HCT116 (cell line): ENCODE measurements at regions not wholly inside any gene's neighbourhood (a gene's known extent, or its start where the extent isn't known, plus 50 kb on each side); places are given as distances from the start of the nearest gene placed in this dataset.

Experiments used
- ATAC-seq: fragments of 200-7000 bp; cut with Tn5 transposase; 2 replicates; pipeline ENCODE4 v1.9.1; 2020; ENCODE audit warnings: mild to moderate bottlenecking, moderate library complexity
- BruUV-seq: library from RNA; stranded (reverse); fragments of 400-500 nt; replicated peaks from 2 replicates; lab custom pipeline; 2021; lab: Mats Ljungman, UMichigan
- CTCF ChIA-PET: fragments of 300-600 bp; sonication (Branson Sonifier 250); formaldehyde crosslinking; loops from one replicate; lab custom pipeline; 2021; ENCODE audit warnings: antibody characterized with exemption; lab: Charles Lee
- POLR2A ChIA-PET: fragments of 300-600, 350-600 bp; sonication (Branson Sonifier 250); formaldehyde crosslinking; loops from one replicate; lab custom pipeline; 2021; ENCODE audit warnings: antibody characterized with exemption; lab: Charles Lee
- RAD21 ChIA-PET, 2 experiments: fragments of 300-600 bp; sonication (Branson Sonifier 250); formaldehyde crosslinking; loops; one replicate each; lab custom pipeline; 2023; ENCODE audit warnings: low total read pairs in 2 of 2; ENCODE audit not compliant: uncharacterized antibody in 2 of 2, unreplicated experiment in 2 of 2, low non-redundant PET in 1 of 2; lab: Charles Lee
- DNase-seq: peaks from one replicate; pipeline ENCODE4 v3.0.0-alpha.2; 2010; ENCODE audit warnings: low read depth, low spot score
- H2AFZ ChIP-seq: fragments of 200-600 bp; shearing (Covaris generic), sonication (generic); 2 replicates; pipeline ENCODE4 v1.6.1; 2017; ENCODE audit warnings: low read depth, mixed run types, mixed read lengths, antibody characterized with exemption, low read length; ENCODE audit not compliant: poor library complexity, severe bottlenecking
- H3K27ac ChIP-seq: 2 replicates; pipeline ENCODE4 v1.5.1; 2012; ENCODE audit warnings: low read depth, low read length
- H3K27me3 ChIP-seq: fragments of 200-600 bp; sonication (generic); 2 replicates; pipeline ENCODE4 v1.6.1; 2016; ENCODE audit warnings: mixed run types, low read length, mixed read lengths; ENCODE audit not compliant: insufficient read depth
- H3K36me3 ChIP-seq, 2 experiments: fragments of 200-500 bp in 1 of 2; fragments of 200-600 bp in 1 of 2; sonication (Bioruptor generic) in 1 of 2; sonication (generic) in 1 of 2; 2 replicates each; pipeline versions ENCODE4 v1.5.1 to v1.6.1; 2014 to 2016; ENCODE audit warnings: low read length in 2 of 2, inconsistent platforms in 1 of 2, mixed read lengths in 1 of 2, mixed run types in 1 of 2; ENCODE audit not compliant: insufficient read depth in 2 of 2, control insufficient read depth in 1 of 2
- H3K4me1 ChIP-seq, 2 experiments: fragments of 200-600 bp in 1 of 2; sonication (generic) in 1 of 2; 2 replicates each; pipeline versions ENCODE4 v1.5.1 to v1.6.1; 2012 to 2017; ENCODE audit warnings: low read length in 2 of 2, inconsistent platforms in 1 of 2, mild to moderate bottlenecking in 1 of 2, mixed read lengths in 1 of 2, mixed run types in 1 of 2, moderate library complexity in 1 of 2; ENCODE audit not compliant: insufficient read depth in 2 of 2, control insufficient read depth in 1 of 2
- H3K4me2 ChIP-seq: fragments of 200-600 bp; sonication (generic); 2 replicates; pipeline ENCODE4 v1.6.1; 2017; ENCODE audit warnings: mixed run types, low read length, mixed read lengths
- H3K4me3 ChIP-seq, 2 experiments: fragments of 200-600 bp in 1 of 2; sonication (generic) in 1 of 2; replicated peaks in 1 of 2; 2 replicates each; pipeline ENCODE4 v1.5.1; 2011 to 2016; ENCODE audit warnings: low read length in 2 of 2, control low read depth in 1 of 2, low read depth in 1 of 2, mild to moderate bottlenecking in 1 of 2, mixed read lengths in 1 of 2, mixed run types in 1 of 2
- H3K79me2 ChIP-seq: fragments of 200-600 bp; sonication (generic); 2 replicates; pipeline ENCODE4 v1.6.1; 2017; ENCODE audit warnings: mild to moderate bottlenecking, mixed run types, low read length, moderate library complexity, mixed read lengths; ENCODE audit not compliant: insufficient read depth
- H3K9ac ChIP-seq: fragments of 200-600 bp; sonication (generic); 2 replicates; pipeline ENCODE4 v1.6.1; 2016; ENCODE audit warnings: low read length, mixed read lengths
- H3K9me2 ChIP-seq: fragments of 200-600 bp; sonication (generic), shearing (Covaris generic); 2 replicates; pipeline ENCODE4 v1.6.1; 2017; ENCODE audit warnings: mixed run types, mild to moderate bottlenecking, moderate library complexity; ENCODE audit not compliant: insufficient read depth
- H3K9me3 ChIP-seq, 2 experiments: fragments of 200-500 bp in 1 of 2; fragments of 200-600 bp in 1 of 2; sonication (Bioruptor generic) in 1 of 2; sonication (generic) in 1 of 2; 2 replicates each; pipeline ENCODE4 v1.6.1; 2014 to 2017; ENCODE audit warnings: low read length in 2 of 2, mixed read lengths in 2 of 2, inconsistent platforms in 1 of 2, low read depth in 1 of 2, mild to moderate bottlenecking in 1 of 2, mixed run types in 1 of 2, moderate library complexity in 1 of 2; ENCODE audit not compliant: control insufficient read depth in 1 of 2, insufficient read depth in 1 of 2
- H4K20me1 ChIP-seq: fragments of 200-600 bp; sonication (generic), shearing (Covaris generic); 2 replicates; pipeline ENCODE4 v1.6.1; 2017; ENCODE audit warnings: mixed run types, mild to moderate bottlenecking, moderate library complexity; ENCODE audit not compliant: insufficient read depth
- CBX3 ChIP-seq: IDR thresholded peaks from 2 replicates; pipeline ENCODE4 v1.6.1; 2012; ENCODE audit warnings: low read depth
- CEBPB ChIP-seq: IDR thresholded peaks from 2 replicates; pipeline ENCODE4 v1.6.1; 2012; ENCODE audit warnings: low read depth
- CTCF ChIP-seq, 3 experiments: fragments of 200-600 bp in 1 of 3; sonication (generic) in 1 of 3; IDR thresholded peaks in 2 of 3; conservative IDR thresholded peaks in 1 of 3; 2 replicates each; pipeline ENCODE4 v1.5.1; 2012 to 2017; ENCODE audit warnings: low read depth in 2 of 3, low read length in 2 of 3, antibody characterized with exemption in 1 of 3, borderline replicate concordance in 1 of 3, control low read depth in 1 of 3, mild to moderate bottlenecking in 1 of 3, mixed read lengths in 1 of 3, mixed run types in 1 of 3, moderate library complexity in 1 of 3; ENCODE audit not compliant: insufficient read depth in 1 of 3
- EGR1 ChIP-seq: IDR thresholded peaks from 2 replicates; pipeline ENCODE4 v1.6.1; 2012; ENCODE audit warnings: low read depth
- ELF1 ChIP-seq: IDR thresholded peaks from 2 replicates; pipeline ENCODE4 v1.6.1; 2012; ENCODE audit warnings: low read depth, borderline replicate concordance
- EZH2 ChIP-seq: fragments of 200-600 bp; sonication (generic); IDR thresholded peaks from 2 replicates; pipeline ENCODE4 v1.6.1; 2017; ENCODE audit warnings: antibody characterized with exemption, mixed run types
- EZH2phosphoT487 ChIP-seq: fragments of 200-600 bp; IDR thresholded peaks from 2 replicates; pipeline ENCODE4 v1.6.1; 2018; ENCODE audit warnings: antibody characterized with exemption, borderline replicate concordance
- FOSL1 ChIP-seq: IDR thresholded peaks from 2 replicates; pipeline ENCODE4 v1.6.1; 2012; ENCODE audit warnings: low read depth
- JUND ChIP-seq: IDR thresholded peaks from 2 replicates; pipeline ENCODE4 v1.6.1; 2012
- POLR2A ChIP-seq: IDR thresholded peaks from 2 replicates; pipeline ENCODE4 v1.7.0; 2011; ENCODE audit warnings: borderline replicate concordance; ENCODE audit not compliant: insufficient read depth, insufficient read length; ENCODE audit errors: extremely low read depth
- RAD21 ChIP-seq: IDR thresholded peaks from 2 replicates; pipeline ENCODE4 v1.6.1; 2012; ENCODE audit warnings: low read depth, mild to moderate bottlenecking
- SIN3A ChIP-seq: IDR thresholded peaks from 2 replicates; pipeline ENCODE4 v1.6.1; 2012; ENCODE audit warnings: low read depth
- SRF ChIP-seq: IDR thresholded peaks from 2 replicates; pipeline ENCODE4 v1.6.1; 2012; ENCODE audit warnings: low read depth
- TCF7L2 ChIP-seq: IDR thresholded peaks from 2 replicates; pipeline ENCODE4 v1.7.0; 2011; ENCODE audit warnings: borderline replicate concordance, inconsistent platforms; ENCODE audit not compliant: insufficient read depth, insufficient read length; ENCODE audit errors: extremely low read depth
- YY1 ChIP-seq: IDR thresholded peaks from 2 replicates; pipeline ENCODE4 v1.6.1; 2011; ENCODE audit warnings: low read length, low read depth, moderate library complexity, mild to moderate bottlenecking; ENCODE audit not compliant: insufficient replicate concordance; ENCODE audit errors: extremely low read depth
- ZFX ChIP-seq: fragments of 450-650 bp; IDR thresholded peaks from 2 replicates; pipeline ENCODE4 v1.6.1; 2017
- ZNF274 ChIP-seq: fragments of 200-500 bp; sonication (Bioruptor generic); IDR thresholded peaks from 2 replicates; pipeline ENCODE4 v1.6.1; 2014; ENCODE audit warnings: mild to moderate bottlenecking, low read depth, low read length, inconsistent platforms
- intact Hi-C: fragments of 100-400 bp; cut with micrococcal nuclease; formaldehyde crosslinking; loops from 2 replicates; pipeline ENCODE4 v1.10.0; 2022
- TF ChIP-seq, protein P1 (sequence below): IDR thresholded peaks from 2 replicates; pipeline ENCODE4 v1.6.1; 2012; ENCODE audit warnings: low read depth

DNA sequence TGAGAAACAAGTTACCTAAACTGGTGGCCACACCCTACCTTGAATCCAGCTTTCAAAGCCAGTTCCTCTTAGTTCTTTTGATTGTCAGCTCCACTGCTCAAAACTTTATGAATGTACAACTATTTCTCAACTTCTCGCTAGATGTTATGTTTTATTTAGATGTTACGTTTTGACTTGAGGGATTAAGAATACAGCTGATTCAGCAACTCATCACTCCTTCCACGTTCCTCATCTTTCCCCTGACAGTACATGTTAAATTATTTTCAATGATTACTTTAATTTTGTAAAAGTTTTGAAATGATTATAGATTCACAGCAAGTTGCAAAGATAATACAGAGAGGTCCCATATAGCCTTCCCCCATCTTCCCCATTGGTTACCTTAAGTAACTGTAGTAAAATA lies 553.4 kb downstream of the GALR1 start:
- RAD21 ChIA-PET: no interaction called here
- Histone ChIP-seq H3K4me3 (no peak overlapping the region), H4K20me1 (no peaks in the 10 kb centered on the region), H2AFZ (no peak overlapping the region), H3K27me3 (no peaks in the 10 kb centered on the region), H3K4me1 (no peaks in the 10 kb centered on the region), H3K9ac (no peak overlapping the region), H3K9me2 (no peaks in the 10 kb centered on the region), H3K36me3 (no peaks in the 10 kb centered on the region)
- ATAC-seq (no peak), DNase-seq (no peak)
- POLR2A ChIA-PET: no interaction called here
- CTCF ChIA-PET: no interaction called here
- no TSS peak for BruUV-seq
- intact Hi-C loops: no loop called here
- no peak for TF ChIP-seq EZH2phosphoT487
- no peak for TF ChIP-seq SRF
- TF ChIP-seq SIN3A: no peak
- no peak for TF ChIP-seq CBX3
- TF ChIP-seq, all 23 proteins: peak for 0
- Histone ChIP-seq H3K9me3 (peaks cover 17 to 20% of the 10 kb centered on the region in 2 experiments; a peak in 2 of 4 replicates), H3K4me2 (no peak overlapping the region), H3K27ac (no peak overlapping the region), H3K79me2 (no peaks in the 10 kb centered on the region)

DNA sequence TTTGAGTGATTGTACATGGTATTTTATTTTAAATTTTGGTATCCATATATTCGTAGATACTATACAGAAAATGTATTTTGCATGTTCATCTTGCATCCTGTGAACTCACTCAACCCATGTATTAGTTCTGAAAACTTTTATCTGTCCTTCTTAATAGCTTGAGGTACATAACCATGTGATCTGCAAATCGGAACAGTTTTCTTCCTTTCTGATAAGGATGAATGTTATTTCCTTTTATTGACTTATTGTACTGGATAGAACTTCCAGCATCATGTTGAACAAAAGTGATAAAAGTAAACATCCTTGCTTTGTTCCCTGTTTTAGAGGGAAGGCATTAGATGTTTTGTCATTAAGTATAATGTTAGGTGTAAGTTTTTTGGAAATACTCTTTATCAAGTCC lies 554.7 kb downstream of the GALR1 start:
- ChIA-PET RAD21 (no interaction called here), POLR2A (no interaction called here), CTCF (no interaction called here)
- no peaks in the 10 kb centered on the region for H3K36me3 ChIP-seq
- H3K9me2 ChIP-seq: no peaks in the 10 kb centered on the region
- no peak overlapping the region for H3K9ac ChIP-seq
- peaks cover 15 to 24% of the 10 kb centered on the region in 2 experiments; a peak in 2 of 4 replicates for H3K9me3 ChIP-seq
- H3K4me3 ChIP-seq: no peak overlapping the region
- intact Hi-C loops: no loop called here
- no TSS peak for BruUV-seq
- no peak overlapping the region for H2AFZ ChIP-seq
- ATAC-seq (no peak), DNase-seq (no peak)
- H3K27me3 ChIP-seq: no peaks in the 10 kb centered on the region
- H3K4me2 ChIP-seq: no peak overlapping the region
- H4K20me1 ChIP-seq: no peaks in the 10 kb centered on the region
- no peaks in the 10 kb centered on the region for H3K4me1 ChIP-seq
- H3K79me2 ChIP-seq: no peaks in the 10 kb centered on the region
- no peak overlapping the region for H3K27ac ChIP-seq
- TF ChIP-seq JUND (no peak), FOSL1 (no peak), TCF7L2 (no peak), EZH2phosphoT487 (no peak), ZNF274 (no peak), RAD21 (no peak), EGR1 (no peak), CTCF (IDR thresholded peaks at IDR 0.05 in 2 of 3, conservative IDR thresholded peaks at IDR 0.05 in 1 of 3; ENCODE audit: borderline replicate concordance in 1 of 3, insufficient read depth in 1 of 3, low read depth in 2 of 3, low read length in 2 of 3) (no peak), ZFX (no peak), POLR2A (no peak), ELF1 (no peak), EZH2 (no peak), SIN3A (no peak), CEBPB (no peak), SRF (no peak), YY1 (no peak)
- TF ChIP-seq, protein P1, sequence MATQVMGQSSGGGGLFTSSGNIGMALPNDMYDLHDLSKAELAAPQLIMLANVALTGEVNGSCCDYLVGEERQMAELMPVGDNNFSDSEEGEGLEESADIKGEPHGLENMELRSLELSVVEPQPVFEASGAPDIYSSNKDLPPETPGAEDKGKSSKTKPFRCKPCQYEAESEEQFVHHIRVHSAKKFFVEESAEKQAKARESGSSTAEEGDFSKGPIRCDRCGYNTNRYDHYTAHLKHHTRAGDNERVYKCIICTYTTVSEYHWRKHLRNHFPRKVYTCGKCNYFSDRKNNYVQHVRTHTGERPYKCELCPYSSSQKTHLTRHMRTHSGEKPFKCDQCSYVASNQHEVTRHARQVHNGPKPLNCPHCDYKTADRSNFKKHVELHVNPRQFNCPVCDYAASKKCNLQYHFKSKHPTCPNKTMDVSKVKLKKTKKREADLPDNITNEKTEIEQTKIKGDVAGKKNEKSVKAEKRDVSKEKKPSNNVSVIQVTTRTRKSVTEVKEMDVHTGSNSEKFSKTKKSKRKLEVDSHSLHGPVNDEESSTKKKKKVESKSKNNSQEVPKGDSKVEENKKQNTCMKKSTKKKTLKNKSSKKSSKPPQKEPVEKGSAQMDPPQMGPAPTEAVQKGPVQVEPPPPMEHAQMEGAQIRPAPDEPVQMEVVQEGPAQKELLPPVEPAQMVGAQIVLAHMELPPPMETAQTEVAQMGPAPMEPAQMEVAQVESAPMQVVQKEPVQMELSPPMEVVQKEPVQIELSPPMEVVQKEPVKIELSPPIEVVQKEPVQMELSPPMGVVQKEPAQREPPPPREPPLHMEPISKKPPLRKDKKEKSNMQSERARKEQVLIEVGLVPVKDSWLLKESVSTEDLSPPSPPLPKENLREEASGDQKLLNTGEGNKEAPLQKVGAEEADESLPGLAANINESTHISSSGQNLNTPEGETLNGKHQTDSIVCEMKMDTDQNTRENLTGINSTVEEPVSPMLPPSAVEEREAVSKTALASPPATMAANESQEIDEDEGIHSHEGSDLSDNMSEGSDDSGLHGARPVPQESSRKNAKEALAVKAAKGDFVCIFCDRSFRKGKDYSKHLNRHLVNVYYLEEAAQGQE: no peak
